Activated naive CD8-positive, alpha-beta T cell treated with anti-CD3 and anti-CD28 coated beads for 36 hours (primary cell): ENCODE measurements at regions not wholly inside any gene's neighbourhood (a gene's known extent, or its start where the extent isn't known, plus 50 kb on each side); places are given as distances from the start of the nearest gene placed in this dataset.

Experiments
- DNase-seq: peaks from one replicate; pipeline ENCODE4 v3.0.0; 2021
- H3K27ac Mint-ChIP-seq: one replicate; pipeline ENCODE4 v1.8.0; 2022; ENCODE audit warnings: mild to moderate bottlenecking, moderate library complexity, mixed read lengths
- H3K27me3 Mint-ChIP-seq: one replicate; pipeline ENCODE4 v1.8.0; 2022; ENCODE audit warnings: mild to moderate bottlenecking, mixed read lengths
- H3K36me3 Mint-ChIP-seq: one replicate; pipeline ENCODE4 v1.8.0; 2021; ENCODE audit warnings: mild to moderate bottlenecking, mixed read lengths
- H3K4me1 Mint-ChIP-seq: one replicate; pipeline ENCODE4 v1.8.0; 2021; ENCODE audit warnings: mixed read lengths
- H3K4me3 Mint-ChIP-seq: one replicate; pipeline ENCODE4 v1.8.0; 2022; ENCODE audit warnings: mild to moderate bottlenecking, moderate library complexity, mixed read lengths
- H3K9me3 Mint-ChIP-seq: one replicate; pipeline ENCODE4 v1.8.0; 2022; ENCODE audit warnings: mixed read lengths

- Mint-ChIP-seq H3K4me3 (no peak overlapping the region), H3K4me1 (no peaks in the 10 kb centered on the region), H3K36me3 (no peaks in the 10 kb centered on the region), H3K27me3 (no peaks in the 10 kb centered on the region), H3K9me3 (peaks cover 1% of the 10 kb centered on the region), H3K27ac (no peak overlapping the region)
- DNase-seq, result no peak
These were observed 884.2 kb downstream of the GLUD2 start for GRCh38 chrX:121931567-121931966.

- Mint-ChIP-seq H3K9me3 (peaks cover 1% of the 10 kb centered on the region), H3K27me3 (no peaks in the 10 kb centered on the region), H3K4me1 (no peaks in the 10 kb centered on the region), H3K27ac (no peak overlapping the region), H3K4me3 (no peak overlapping the region), H3K36me3 (no peaks in the 10 kb centered on the region)
- DNase-seq, result no peak
These were observed 885.3 kb downstream of the GLUD2 start for GRCh38 chrX:121932688-121933087.

GRCh38 chrX:121949041-121949760, 901.8 kb downstream of the GLUD2 start:
- Mint-ChIP-seq H3K27ac (no peak overlapping the region), H3K27me3 (no peaks in the 10 kb centered on the region), H3K4me3 (no peak overlapping the region), H3K9me3 (peaks cover 6% of the 10 kb centered on the region), H3K36me3 (no peaks in the 10 kb centered on the region), H3K4me1 (no peaks in the 10 kb centered on the region)
- DNase-seq, result no peak

GRCh38 chrX:121958886-121959285, 911.5 kb downstream of the GLUD2 start:
- H3K36me3 Mint-ChIP-seq, result no peaks in the 10 kb centered on the region
- no peaks in the 10 kb centered on the region for H3K27me3 Mint-ChIP-seq
- peaks cover 3% of the 10 kb centered on the region for H3K9me3 Mint-ChIP-seq
- no peak overlapping the region for H3K4me3 Mint-ChIP-seq
- no peaks in the 10 kb centered on the region for H3K4me1 Mint-ChIP-seq
- no peak overlapping the region for H3K27ac Mint-ChIP-seq
- no peak for DNase-seq

GRCh38 chrX:121975671-121976070, 928.3 kb downstream of the GLUD2 start:
- H3K27ac Mint-ChIP-seq, result no peak overlapping the region
- H3K27me3 Mint-ChIP-seq, result no peaks in the 10 kb centered on the region
- DNase-seq, result no peak
- H3K9me3 Mint-ChIP-seq, result no peaks in the 10 kb centered on the region
- H3K36me3 Mint-ChIP-seq, result no peaks in the 10 kb centered on the region
- no peak overlapping the region for H3K4me3 Mint-ChIP-seq
- no peaks in the 10 kb centered on the region for H3K4me1 Mint-ChIP-seq

- H3K9me3 Mint-ChIP-seq, result no peaks in the 10 kb centered on the region
- H3K27me3 Mint-ChIP-seq, result no peaks in the 10 kb centered on the region
These were observed 939.8 kb downstream of the GLUD2 start for GRCh38 chrX:121987163-121987562.

GRCh38 chrX:121987835-121988234, 940.4 kb downstream of the GLUD2 start:
- Mint-ChIP-seq H3K4me1 (no peaks in the 10 kb centered on the region), H3K27me3 (no peaks in the 10 kb centered on the region), H3K27ac (no peak overlapping the region), H3K9me3 (no peaks in the 10 kb centered on the region), H3K36me3 (no peaks in the 10 kb centered on the region), H3K4me3 (no peak overlapping the region)
- DNase-seq, result no peak

More at GRCh38 chrX:121987163-121987562, 939.8 kb downstream of the GLUD2 start:
- no peaks in the 10 kb centered on the region for H3K36me3 Mint-ChIP-seq
- no peak overlapping the region for H3K27ac Mint-ChIP-seq
- no peaks in the 10 kb centered on the region for H3K4me1 Mint-ChIP-seq
- no peak overlapping the region for H3K4me3 Mint-ChIP-seq
- no peak for DNase-seq

- H3K4me1 Mint-ChIP-seq, result no peaks in the 10 kb centered on the region
- H3K27ac Mint-ChIP-seq, result no peak overlapping the region
- H3K9me3 Mint-ChIP-seq, result peaks cover 5% of the 10 kb centered on the region
- DNase-seq, result no peak
- H3K27me3 Mint-ChIP-seq, result no peaks in the 10 kb centered on the region
- no peak overlapping the region for H3K4me3 Mint-ChIP-seq
- H3K36me3 Mint-ChIP-seq, result no peaks in the 10 kb centered on the region
These were observed 956.7 kb downstream of the GLUD2 start for GRCh38 chrX:122004127-122004526.

GRCh38 chrX:122026665-122027064, 979.3 kb downstream of the GLUD2 start:
- Mint-ChIP-seq H3K27me3 (no peaks in the 10 kb centered on the region), H3K27ac (no peak overlapping the region)

GRCh38 chrX:122046226-122046625, 998.8 kb downstream of the GLUD2 start:
- Mint-ChIP-seq H3K9me3 (no peaks in the 10 kb centered on the region), H3K4me1 (no peaks in the 10 kb centered on the region), H3K36me3 (no peaks in the 10 kb centered on the region), H3K27ac (no peak overlapping the region), H3K4me3 (no peak overlapping the region), H3K27me3 (no peaks in the 10 kb centered on the region)
- no peak for DNase-seq

More at GRCh38 chrX:122026665-122027064, 979.3 kb downstream of the GLUD2 start:
- no peak for DNase-seq
- Mint-ChIP-seq H3K9me3 (no peaks in the 10 kb centered on the region), H3K4me1 (no peaks in the 10 kb centered on the region), H3K36me3 (no peaks in the 10 kb centered on the region), H3K4me3 (no peak overlapping the region)

- Mint-ChIP-seq H3K4me1 (no peaks in the 10 kb centered on the region), H3K9me3 (no peaks in the 10 kb centered on the region), H3K27me3 (no peaks in the 10 kb centered on the region), H3K4me3 (no peak overlapping the region), H3K36me3 (no peaks in the 10 kb centered on the region), H3K27ac (no peak overlapping the region)
- DNase-seq, result no peak
These were observed 999.4 kb downstream of the GLUD2 start for GRCh38 chrX:122046815-122047214.

GRCh38 chrX:122047261-122047660, 999.9 kb downstream of the GLUD2 start:
- Mint-ChIP-seq H3K27me3 (no peaks in the 10 kb centered on the region), H3K4me1 (no peaks in the 10 kb centered on the region), H3K9me3 (no peaks in the 10 kb centered on the region), H3K36me3 (no peaks in the 10 kb centered on the region), H3K27ac (no peak overlapping the region), H3K4me3 (no peak overlapping the region)
- DNase-seq, result no peak

- Mint-ChIP-seq H3K9me3 (no peaks in the 10 kb centered on the region), H3K4me3 (no peak overlapping the region), H3K27ac (no peak overlapping the region), H3K27me3 (no peaks in the 10 kb centered on the region), H3K36me3 (no peaks in the 10 kb centered on the region), H3K4me1 (no peaks in the 10 kb centered on the region)
- no peak for DNase-seq
These were observed 1008.0 kb downstream of the GLUD2 start for GRCh38 chrX:122055460-122055859.

GRCh38 chrX:122055979-122056715, 1008.7 kb downstream of the GLUD2 start:
- Mint-ChIP-seq H3K9me3 (no peaks in the 10 kb centered on the region), H3K4me1 (no peaks in the 10 kb centered on the region), H3K4me3 (no peak overlapping the region), H3K27me3 (no peaks in the 10 kb centered on the region), H3K27ac (no peak overlapping the region), H3K36me3 (no peaks in the 10 kb centered on the region)
- DNase-seq, result no peak

- Mint-ChIP-seq H3K36me3 (no peaks in the 10 kb centered on the region), H3K4me3 (no peak overlapping the region), H3K4me1 (no peaks in the 10 kb centered on the region), H3K27me3 (no peaks in the 10 kb centered on the region), H3K9me3 (peaks cover 2% of the 10 kb centered on the region), H3K27ac (no peak overlapping the region)
- no peak for DNase-seq
These were observed 1028.8 kb downstream of the GLUD2 start for GRCh38 chrX:122076241-122076640.

- Mint-ChIP-seq H3K9me3 (no peaks in the 10 kb centered on the region), H3K4me1 (no peaks in the 10 kb centered on the region), H3K4me3 (no peak overlapping the region), H3K27ac (no peak overlapping the region), H3K27me3 (no peaks in the 10 kb centered on the region), H3K36me3 (no peaks in the 10 kb centered on the region)
- DNase-seq, result no peak
These were observed 1030.7 kb downstream of the GLUD2 start for GRCh38 chrX:122078079-122078478.
